ENCODE measurements at regions not wholly inside any gene's neighbourhood (a gene's known extent, or its start where the extent isn't known, plus 50 kb on each side); places are given as distances from the start of the nearest gene placed in this dataset.

GRCh38 chr1:227422581-227422980, 104.3 kb upstream of the CDC42BPA start:
- dilution Hi-C loops (cut with MboI; ENCODE audit: extremely low pct_ligation_motif_present, low sequenced_read_pairs) (no loop called here), intact Hi-C loops (cut with micrococcal nuclease) (no loop called here)
- Histone ChIP-seq H3K79me2 (ENCODE audit: control insufficient read depth, insufficient read depth, low read length) (no peaks in the 10 kb centered on the region), H3K9ac (replicated peaks; ENCODE audit: extremely low read depth, insufficient read depth, low read length) (no peak overlapping the region), H3K4me3 (replicated peaks in 1 of 3; ENCODE audit: insufficient read depth in 1 of 3, low read depth in 1 of 3, low read length in 3 of 3) (no peak overlapping the region), H3K9me1 (replicated peaks; ENCODE audit: control insufficient read depth, extremely low read depth, insufficient read depth, low read length) (no peaks in the 10 kb centered on the region), H3K9me3 (replicated peaks; ENCODE audit: control insufficient read depth, insufficient read depth, low read length) (no peaks in the 10 kb centered on the region), H3K4me2 (ENCODE audit: insufficient read depth, low read length) (no peak overlapping the region), H2AFZ (ENCODE audit: low read depth, low read length) (no peak overlapping the region), H3K27me3 (ENCODE audit: control insufficient read depth in 2 of 2, insufficient read depth in 2 of 2, low read length in 2 of 2) (no peaks in the 10 kb centered on the region), H3K27ac (ENCODE audit: insufficient read depth, low read depth, low read length) (no peak overlapping the region), H3K4me1 (ENCODE audit: control insufficient read depth, extremely low read depth, insufficient read depth, low read length) (peaks cover 8% of the 10 kb centered on the region), H4K20me1 (replicated peaks; ENCODE audit: control insufficient read depth, extremely low read depth, insufficient read depth, low read length) (no peaks in the 10 kb centered on the region), H3K36me3 (ENCODE audit: control insufficient read depth in 2 of 2, extremely low read depth in 1 of 2, insufficient read depth in 2 of 2, low read length in 2 of 2) (no peaks in the 10 kb centered on the region)
- CTCF ChIA-PET = no interaction called here
- FAIRE-seq = no peak
- DNase-seq (ENCODE audit: low read depth, low spot score) = no peak
- TF ChIP-seq JUN (IDR thresholded peaks at IDR 0.05; ENCODE audit: borderline replicate concordance, insufficient read depth, insufficient read length, low read depth) = no peak
- TF ChIP-seq FOS (IDR thresholded peaks at IDR 0.05; ENCODE audit: borderline replicate concordance, insufficient read depth, low read length) = no peak
- POLR2A ChIA-PET = no interaction called here
- BruUV-seq (replicated peaks) = no TSS peak

DNA sequence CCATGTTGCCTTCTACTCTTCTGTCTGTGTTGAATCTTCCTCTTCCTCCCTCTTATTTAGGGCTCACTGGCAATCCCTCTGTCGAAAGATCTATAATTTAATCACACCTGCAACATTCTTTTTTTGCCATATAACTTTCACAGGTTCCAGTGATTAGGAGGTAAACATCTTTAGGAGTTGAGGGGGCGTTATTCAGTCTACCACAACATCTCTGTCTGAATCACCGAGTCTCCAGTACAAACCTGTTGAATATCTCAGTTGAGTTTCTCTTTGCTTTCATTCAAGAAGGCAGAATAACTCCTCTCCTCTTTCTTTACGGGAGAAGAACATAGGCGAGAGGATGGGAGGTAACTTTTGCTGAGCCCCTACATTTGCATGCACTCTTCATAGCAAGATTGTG, 101.9 kb upstream of the CDC42BPA start:
- no peak overlapping the region for H3K9ac ChIP-seq (replicated peaks; ENCODE audit: extremely low read depth, insufficient read depth, low read length)
- H4K20me1 ChIP-seq (replicated peaks; ENCODE audit: control insufficient read depth, extremely low read depth, insufficient read depth, low read length) = no peaks in the 10 kb centered on the region
- CTCF ChIA-PET = no interaction called here
- TF ChIP-seq POLR2AphosphoS5 (IDR thresholded peaks at IDR 0.05; ENCODE audit: insufficient read depth, low read depth, low read length) (no peak), POLR2A (IDR thresholded peaks at IDR 0.05; ENCODE audit: low read depth, low read length) (no peak), MYC (IDR thresholded peaks at IDR 0.05; ENCODE audit: low read depth, low read length) (no peak), CTCF (IDR thresholded peaks at IDR 0.05; ENCODE audit: extremely low read depth in 1 of 2, insufficient read depth in 1 of 2, low read depth in 1 of 2, low read length in 2 of 2) (no peak), GATA2 (IDR thresholded peaks at IDR 0.05; ENCODE audit: insufficient read depth, insufficient read length, low read depth, low read length) (no peak)
- TF ChIP-seq, protein P1, sequence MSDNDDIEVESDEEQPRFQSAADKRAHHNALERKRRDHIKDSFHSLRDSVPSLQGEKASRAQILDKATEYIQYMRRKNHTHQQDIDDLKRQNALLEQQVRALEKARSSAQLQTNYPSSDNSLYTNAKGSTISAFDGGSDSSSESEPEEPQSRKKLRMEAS (IDR thresholded peaks at IDR 0.05; ENCODE audit: insufficient read depth, insufficient read length) = no peak
- H3K9me1 ChIP-seq (replicated peaks; ENCODE audit: control insufficient read depth, extremely low read depth, insufficient read depth, low read length) = no peaks in the 10 kb centered on the region
- no peaks in the 10 kb centered on the region for H3K79me2 ChIP-seq (ENCODE audit: control insufficient read depth, insufficient read depth, low read length)
- H3K4me1 ChIP-seq (ENCODE audit: control insufficient read depth, extremely low read depth, insufficient read depth, low read length) = peaks cover 5% of the 10 kb centered on the region
- H3K4me3 ChIP-seq (replicated peaks in 1 of 3; ENCODE audit: insufficient read depth in 1 of 3, low read depth in 1 of 3, low read length in 3 of 3) = no peak overlapping the region
- intact Hi-C loops (cut with micrococcal nuclease) = no loop called here
- H3K36me3 ChIP-seq (ENCODE audit: control insufficient read depth in 2 of 2, extremely low read depth in 1 of 2, insufficient read depth in 2 of 2, low read length in 2 of 2) = no peaks in the 10 kb centered on the region
- BruUV-seq (replicated peaks) = no TSS peak
- POLR2A ChIA-PET = interaction anchor here (1.2 kb wide), 1 partner anchor 9 kb away, joined by 4 read pairs; no protein-coding TSS in a partner anchor
- FAIRE-seq = no peak
- DNase-seq (ENCODE audit: low read depth, low spot score) = no peak
- no peak overlapping the region for H3K27ac ChIP-seq (ENCODE audit: insufficient read depth, low read depth, low read length)
- dilution Hi-C loops (cut with MboI; ENCODE audit: extremely low pct_ligation_motif_present, low sequenced_read_pairs) = no loop called here
- H3K9me3 ChIP-seq (replicated peaks; ENCODE audit: control insufficient read depth, insufficient read depth, low read length) = no peaks in the 10 kb centered on the region
- H3K4me2 ChIP-seq (ENCODE audit: insufficient read depth, low read length) = no peak overlapping the region
- H3K27me3 ChIP-seq (ENCODE audit: control insufficient read depth in 2 of 2, insufficient read depth in 2 of 2, low read length in 2 of 2) = no peaks in the 10 kb centered on the region
- no peak overlapping the region for H2AFZ ChIP-seq (ENCODE audit: low read depth, low read length)

Measured in endothelial cell of umbilical vein (primary cell).